Kidney epithelial cell (primary cell): ENCODE measurements at regions not wholly inside any gene's neighbourhood (a gene's known extent, or its start where the extent isn't known, plus 50 kb on each side); places are given as distances from the start of the nearest gene placed in this dataset.

Experiments used
- DNase-seq: peaks from one replicate; pipeline ENCODE4 v3.0.0-alpha.2; 2010; ENCODE audit warnings: low read depth
- H3K27me3 ChIP-seq: 2 replicates; pipeline ENCODE4 v1.6.0; 2011; ENCODE audit warnings: low read length; ENCODE audit not compliant: control insufficient read depth, insufficient read depth
- H3K36me3 ChIP-seq: 2 replicates; pipeline ENCODE4 v1.5.1; 2011; ENCODE audit warnings: low read length; ENCODE audit not compliant: control insufficient read depth, insufficient read depth
- H3K4me3 ChIP-seq: 2 replicates; pipeline ENCODE4 v1.5.1; 2011; ENCODE audit warnings: low read depth, mild to moderate bottlenecking, control low read depth, low read length
- TF ChIP-seq, protein P1 (sequence below): IDR thresholded peaks from 2 replicates; pipeline ENCODE4 v1.5.1; 2011; ENCODE audit warnings: mild to moderate bottlenecking, moderate library complexity, low read length, control low read depth, inconsistent platforms; ENCODE audit not compliant: insufficient read depth, poor library complexity, severe bottlenecking

DNA sequence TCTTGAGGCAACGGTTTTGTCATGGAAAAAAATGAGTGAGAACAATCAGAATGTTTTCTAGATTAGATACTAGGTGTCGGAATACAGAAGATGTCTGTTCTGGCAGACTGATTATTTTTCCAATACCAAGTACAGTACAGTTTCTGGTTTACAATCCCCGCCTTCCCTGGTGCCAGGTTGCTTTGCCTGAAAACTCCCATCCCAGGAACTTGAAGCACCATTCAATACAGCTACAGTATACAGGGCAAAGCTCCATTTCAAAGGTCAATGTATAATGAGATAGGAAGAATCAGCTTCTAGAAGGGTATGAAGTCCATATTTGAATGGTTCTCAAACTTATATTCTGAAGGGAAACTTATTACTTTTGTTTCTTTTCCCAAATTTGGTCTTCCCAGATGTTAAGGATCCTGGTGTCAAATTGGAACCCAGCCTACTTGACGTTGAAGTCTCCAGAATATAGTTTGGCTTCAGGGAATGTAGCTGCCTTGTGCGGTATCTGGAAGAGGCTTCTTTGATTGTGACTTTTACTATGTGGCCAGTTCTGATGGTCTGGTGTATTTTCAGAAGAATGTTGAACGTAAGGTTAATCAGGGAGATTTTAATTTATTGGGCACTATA, 238.0 kb upstream of the ATP2B1 start:
- TF ChIP-seq, protein P1, sequence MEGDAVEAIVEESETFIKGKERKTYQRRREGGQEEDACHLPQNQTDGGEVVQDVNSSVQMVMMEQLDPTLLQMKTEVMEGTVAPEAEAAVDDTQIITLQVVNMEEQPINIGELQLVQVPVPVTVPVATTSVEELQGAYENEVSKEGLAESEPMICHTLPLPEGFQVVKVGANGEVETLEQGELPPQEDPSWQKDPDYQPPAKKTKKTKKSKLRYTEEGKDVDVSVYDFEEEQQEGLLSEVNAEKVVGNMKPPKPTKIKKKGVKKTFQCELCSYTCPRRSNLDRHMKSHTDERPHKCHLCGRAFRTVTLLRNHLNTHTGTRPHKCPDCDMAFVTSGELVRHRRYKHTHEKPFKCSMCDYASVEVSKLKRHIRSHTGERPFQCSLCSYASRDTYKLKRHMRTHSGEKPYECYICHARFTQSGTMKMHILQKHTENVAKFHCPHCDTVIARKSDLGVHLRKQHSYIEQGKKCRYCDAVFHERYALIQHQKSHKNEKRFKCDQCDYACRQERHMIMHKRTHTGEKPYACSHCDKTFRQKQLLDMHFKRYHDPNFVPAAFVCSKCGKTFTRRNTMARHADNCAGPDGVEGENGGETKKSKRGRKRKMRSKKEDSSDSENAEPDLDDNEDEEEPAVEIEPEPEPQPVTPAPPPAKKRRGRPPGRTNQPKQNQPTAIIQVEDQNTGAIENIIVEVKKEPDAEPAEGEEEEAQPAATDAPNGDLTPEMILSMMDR = no peak
- Histone ChIP-seq H3K36me3 (no peaks in the 10 kb centered on the region), H3K27me3 (no peaks in the 10 kb centered on the region), H3K4me3 (no peak overlapping the region)
- DNase-seq = no peak

DNA sequence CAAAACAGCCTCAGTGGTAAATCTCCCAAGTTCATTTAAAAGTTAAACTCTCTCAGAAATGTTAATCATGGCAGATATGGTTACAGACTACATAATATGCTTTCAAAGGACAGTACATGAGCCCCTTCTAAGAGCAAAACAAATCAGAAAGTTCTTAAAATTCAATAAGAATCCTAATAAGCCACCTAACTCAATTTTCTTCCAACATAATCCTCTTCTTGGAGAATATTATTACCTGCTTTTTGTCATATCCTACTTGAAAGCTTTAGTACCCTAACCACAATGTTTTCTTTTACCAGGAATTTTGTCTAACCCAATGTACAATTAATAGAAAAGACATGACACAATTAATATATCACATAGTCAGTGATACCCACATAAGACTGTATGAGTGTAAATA, 236.5 kb upstream of the ATP2B1 start:
- H3K27me3 ChIP-seq = no peaks in the 10 kb centered on the region
- no peak for DNase-seq
- TF ChIP-seq, protein P1 = no peak
- no peak overlapping the region for H3K4me3 ChIP-seq
- H3K36me3 ChIP-seq = no peaks in the 10 kb centered on the region

DNA sequence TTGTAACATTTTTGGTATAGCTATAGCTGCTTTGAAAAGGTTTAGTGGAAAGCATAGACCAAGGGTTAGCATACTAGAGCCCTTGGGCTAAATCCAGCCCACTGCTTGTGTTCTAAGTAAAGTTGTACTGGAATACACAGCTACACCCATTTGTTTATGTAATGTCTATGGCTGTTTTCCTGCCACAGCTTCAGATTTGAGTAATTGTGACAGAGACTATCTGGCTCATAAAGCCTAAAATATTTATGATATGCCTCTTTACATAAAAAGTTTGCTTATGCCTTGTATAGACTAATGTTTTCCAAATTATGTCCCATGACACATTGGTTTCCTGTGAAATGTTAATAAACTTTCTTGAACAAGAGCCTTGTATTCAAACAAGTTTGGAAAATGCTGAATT, 234.8 kb upstream of the ATP2B1 start:
- no peaks in the 10 kb centered on the region for H3K27me3 ChIP-seq
- TF ChIP-seq, protein P1 = no peak
- DNase-seq = no peak
- no peak overlapping the region for H3K4me3 ChIP-seq
- H3K36me3 ChIP-seq = no peaks in the 10 kb centered on the region

DNA sequence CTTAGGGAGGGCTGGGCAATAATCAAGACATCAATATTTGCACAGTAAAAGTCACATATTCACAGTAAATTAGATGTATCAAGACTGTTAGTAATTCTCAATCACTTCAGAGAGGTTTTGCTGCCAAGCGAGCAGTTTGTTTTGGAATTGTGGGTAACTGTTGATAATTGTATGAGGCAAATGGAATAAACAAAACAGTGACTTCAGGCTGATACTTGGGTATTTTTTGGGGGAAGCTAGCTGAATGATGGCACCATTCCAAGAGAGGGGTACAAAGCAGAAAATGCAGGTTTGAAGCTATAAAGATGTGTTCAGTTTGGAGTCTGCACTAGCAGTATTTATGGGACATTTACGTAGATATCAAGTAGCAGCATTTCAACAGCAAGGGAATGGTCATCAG, 232.8 kb upstream of the ATP2B1 start:
- Histone ChIP-seq H3K36me3 (no peaks in the 10 kb centered on the region), H3K27me3 (no peaks in the 10 kb centered on the region), H3K4me3 (no peak overlapping the region)
- TF ChIP-seq, protein P1 = no peak
- DNase-seq = no peak

DNA sequence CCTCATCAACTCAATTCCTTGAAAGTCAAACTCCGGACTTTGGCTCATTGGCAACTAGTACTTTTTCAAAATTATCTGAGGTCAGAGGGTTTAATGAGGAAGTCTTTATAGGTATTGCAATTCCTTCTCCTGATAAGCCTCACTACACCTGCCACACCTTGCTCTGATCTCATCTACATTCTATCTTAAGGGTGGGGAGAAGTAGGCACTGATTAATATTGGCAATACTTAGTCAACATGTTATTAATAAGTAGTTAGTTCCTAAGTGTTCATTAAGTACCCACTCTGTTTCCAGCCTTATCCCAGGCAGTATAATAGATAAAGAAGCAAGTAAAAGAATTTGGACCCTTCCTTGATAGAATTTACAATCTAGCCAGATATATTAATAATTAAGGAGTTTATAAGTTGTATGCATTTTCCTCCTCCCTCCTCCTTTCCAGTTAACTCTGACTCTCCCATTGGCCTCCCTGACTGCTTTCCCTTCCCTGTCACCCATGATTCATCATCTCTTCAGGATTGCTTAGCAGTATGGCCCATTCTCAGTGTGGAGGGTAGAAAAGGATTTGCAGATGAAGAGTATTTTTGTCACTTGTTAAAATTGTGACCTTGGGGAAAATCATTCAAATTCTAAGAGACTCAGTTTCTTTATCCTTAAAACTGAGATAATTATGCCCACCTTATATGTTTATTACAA, 231.0 kb upstream of the ATP2B1 start:
- no peak for DNase-seq
- Histone ChIP-seq H3K36me3 (no peaks in the 10 kb centered on the region), H3K4me3 (no peak overlapping the region), H3K27me3 (no peaks in the 10 kb centered on the region)
- TF ChIP-seq, protein P1 = no peak

DNA sequence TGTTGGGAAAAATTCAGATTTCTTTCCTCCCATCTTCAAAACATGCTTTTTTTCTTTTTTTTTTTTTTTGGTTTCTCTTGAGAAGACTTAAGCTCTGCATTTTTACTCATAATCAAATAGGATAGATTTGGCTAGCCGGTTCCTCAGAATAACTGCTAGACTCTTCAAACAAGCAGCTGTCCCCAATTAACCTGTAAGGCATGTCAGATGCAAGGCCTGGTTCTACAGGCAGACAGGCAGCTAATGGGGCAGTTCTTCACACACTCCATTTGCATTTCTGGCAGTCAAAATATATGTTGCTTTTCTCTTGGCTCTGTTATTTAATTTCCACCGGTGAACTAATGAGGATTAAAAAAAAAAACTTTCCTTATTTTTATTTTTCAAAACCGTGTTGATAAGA, 228.0 kb upstream of the ATP2B1 start:
- no peak for DNase-seq
- Histone ChIP-seq H3K36me3 (no peaks in the 10 kb centered on the region), H3K4me3 (no peak overlapping the region), H3K27me3 (no peaks in the 10 kb centered on the region)
- TF ChIP-seq, protein P1 = no peak
